Transverse colon (tissue), 4 donors: ENCODE measurements at regions not wholly inside any gene's neighbourhood (a gene's known extent, or its start where the extent isn't known, plus 50 kb on each side); places are given as distances from the start of the nearest gene placed in this dataset.
A peak's percentile ranks its signal among the peaks of the same experiment; 100 is the strongest.

Experiments used
- DNase-seq: peaks from one replicate; pipeline ENCODE4 v3.0.0-alpha.2; 2019
- H3K27ac ChIP-seq, 4 donors: fragments of 200-600 bp; sonication (generic); 2 replicates each; pipeline ENCODE4 v1.5.1; 2016 to 2018; ENCODE audit warnings: inconsistent platforms in 4 of 4
- H3K27me3 ChIP-seq: fragments of 200-600 bp; sonication (generic); 2 replicates; pipeline ENCODE4 v1.5.1; 2017; ENCODE audit warnings: inconsistent platforms
- H3K36me3 ChIP-seq, 4 donors: fragments of 200-600 bp; sonication (generic); 2 replicates each; pipeline ENCODE4 v1.5.1; 2017 to 2019; ENCODE audit warnings: inconsistent platforms in 4 of 4
- H3K4me1 ChIP-seq, 4 donors: fragments of 200-600 bp; sonication (generic); 2 replicates each; pipeline ENCODE4 v1.5.1; 2017 to 2020; ENCODE audit warnings: inconsistent platforms in 4 of 4
- H3K4me3 ChIP-seq, 4 donors: fragments of 200-600 bp; sonication (generic); 1 replicate in 1 of 4; 2 replicates in 3 of 4; pipeline versions ENCODE4 v1.5.1 to v1.6.1; 2017 to 2019; ENCODE audit warnings: inconsistent platforms in 4 of 4
- H3K9me3 ChIP-seq, 2 donors: fragments of 200-600 bp; sonication (generic); 2 replicates each; pipeline ENCODE4 v1.5.1; 2017 to 2019; ENCODE audit warnings: inconsistent platforms in 2 of 2
- CTCF ChIP-seq, 5 experiments: fragments of 200-600 bp in 3 of 5; fragments of 450-650 bp in 2 of 5; sonication (generic) in 3 of 5; IDR thresholded peaks; 1 replicate in 2 of 5; 2 replicates in 3 of 5; pipeline ENCODE4 v1.5.1; 2016 to 2017; ENCODE audit warnings: antibody characterized with exemption in 5 of 5, inconsistent platforms in 3 of 5, mild to moderate bottlenecking in 2 of 5, moderate library complexity in 1 of 5
- EP300 ChIP-seq: sonication (generic); formaldehyde crosslinking; IDR thresholded peaks from one replicate; pipeline ENCODE4 v1.6.1; 2017; ENCODE audit warnings: antibody characterized with exemption, low read depth
- POLR2A ChIP-seq: fragments of 450-650 bp; IDR thresholded peaks from one replicate; pipeline ENCODE4 v1.6.1; 2016; ENCODE audit warnings: antibody characterized with exemption, mild to moderate bottlenecking, moderate library complexity
- POLR2AphosphoS5 ChIP-seq, 3 donors: sonication (generic); formaldehyde crosslinking; IDR thresholded peaks; one replicate each; pipeline ENCODE4 v1.6.1; 2016; ENCODE audit warnings: antibody characterized with exemption in 3 of 3
- WGBS, 2 donors: methylation state at CpG; one replicate each; pipeline ENCODE4 v1.1.5; 2018; ENCODE audit warnings: low coverage in 1 of 2; 5-methylcytosine and 5-hydroxymethylcytosine counted together
- in situ Hi-C, 4 donors: fragments of 200-750 bp; cut with MboI; loops; one replicate each; pipeline versions ENCODE4 v1.15.0 to v1.15.1; 2017; ENCODE audit warnings: low sequenced_read_pairs in 3 of 4, low pct_ligation_motif_present in 1 of 4, low pct_unique_long_range_greater_than_20kb in 1 of 4
- intact Hi-C: fragments of 100-400 bp; cut with DNase I; formaldehyde crosslinking; loops from one replicate; pipeline ENCODE4 v1.15.1; 2023; ENCODE audit warnings: low total_unique reads

GRCh38 chr4:137819964-137820383 lies 287.7 kb upstream of the PCDH18 start:
- Histone ChIP-seq H3K27me3 (no peaks in the 10 kb centered on the region), H3K36me3 (no peaks in the 10 kb centered on the region), H3K9me3 (no peaks in the 10 kb centered on the region), H3K4me1 (no peaks in the 10 kb centered on the region), H3K27ac (no peak overlapping the region), H3K4me3 (no peak overlapping the region)
- no peak for DNase-seq
- TF ChIP-seq CTCF (IDR thresholded peaks at IDR 0.05) = peak in 4 of 5 experiments; percentile 28 to 35 (median 32)
- TF ChIP-seq POLR2AphosphoS5 (IDR thresholded peaks at IDR 0.05) = no peak
- TF ChIP-seq POLR2A = no peak
- in situ Hi-C loops (no loop called here), intact Hi-C loops (no loop called here)
- WGBS, 2 donors = 89 to 100% methylated on average over 1 of the region's 1 CpG

- TF ChIP-seq POLR2AphosphoS5 (IDR thresholded peaks at IDR 0.05) = no peak
- no peak for TF ChIP-seq EP300
- TF ChIP-seq CTCF (IDR thresholded peaks at IDR 0.05) = no peak
- TF ChIP-seq POLR2A = no peak
- in situ Hi-C loops = no loop called here
These were observed 280.0 kb upstream of the PCDH18 start for GRCh38 chr4:137812258-137812657.

GRCh38 chr4:137806420-137806819 lies 274.1 kb upstream of the PCDH18 start:
- in situ Hi-C loops = no loop called here
- Histone ChIP-seq H3K36me3 (no peaks in the 10 kb centered on the region), H3K27ac (no peak overlapping the region), H3K27me3 (no peaks in the 10 kb centered on the region), H3K4me3 (no peak overlapping the region), H3K9me3 (no peaks in the 10 kb centered on the region), H3K4me1 (no peaks in the 10 kb centered on the region)
- TF ChIP-seq POLR2A = no peak
- TF ChIP-seq CTCF (IDR thresholded peaks at IDR 0.05) = no peak
- TF ChIP-seq EP300 = no peak
- no peak for TF ChIP-seq POLR2AphosphoS5 (IDR thresholded peaks at IDR 0.05)
- 76 to 81% methylated on average over 3 of the region's 3 CpGs for WGBS, 2 donors
- no peak for DNase-seq
- intact Hi-C loops = no loop called here

More at GRCh38 chr4:137812258-137812657, 280.0 kb upstream of the PCDH18 start:
- intact Hi-C loops = no loop called here
- Histone ChIP-seq H3K27me3 (no peaks in the 10 kb centered on the region), H3K4me3 (no peak overlapping the region), H3K9me3 (no peaks in the 10 kb centered on the region), H3K4me1 (no peaks in the 10 kb centered on the region), H3K36me3 (no peaks in the 10 kb centered on the region), H3K27ac (no peak overlapping the region)
- DNase-seq = no peak
- 80 to 88% methylated on average over 3 to 4 of the region's 4 CpGs for WGBS, 2 donors

GRCh38 chr4:137804906-137805495 lies 272.7 kb upstream of the PCDH18 start:
- 71 to 73% methylated on average over 10 of the region's 10 CpGs for WGBS, 2 donors
- no peak overlapping the region for H3K27ac ChIP-seq

More at GRCh38 chr4:137804906-137805495, 272.7 kb upstream of the PCDH18 start:
- no peaks in the 10 kb centered on the region for H3K27me3 ChIP-seq
- no peak overlapping the region for H3K4me3 ChIP-seq
- H3K4me1 ChIP-seq = no peaks in the 10 kb centered on the region
- H3K36me3 ChIP-seq = no peaks in the 10 kb centered on the region
- intact Hi-C loops = no loop called here
- TF ChIP-seq EP300 (no peak), POLR2AphosphoS5 (IDR thresholded peaks at IDR 0.05) (no peak), POLR2A (no peak), CTCF (IDR thresholded peaks at IDR 0.05) (no peak)
- no peaks in the 10 kb centered on the region for H3K9me3 ChIP-seq
- in situ Hi-C loops = no loop called here
- no peak for DNase-seq
